NOMO-1 (cell line): ENCODE measurements at regions not wholly inside any gene's neighbourhood (a gene's known extent, or its start where the extent isn't known, plus 50 kb on each side); places are given as distances from the start of the nearest gene placed in this dataset.
"Not testable (repeated sequence)": the region's sequence is repeated elsewhere in the genome, so short reads cannot be mapped to it uniquely, and the experiment has no call there.

Experiments
- DNase-seq, 2 experiments: peaks; one replicate each; lab custom pipeline; 2025; ENCODE audit not compliant: unreplicated experiment in 2 of 2; lab: John Stamatoyannopoulos, UW

DNA sequence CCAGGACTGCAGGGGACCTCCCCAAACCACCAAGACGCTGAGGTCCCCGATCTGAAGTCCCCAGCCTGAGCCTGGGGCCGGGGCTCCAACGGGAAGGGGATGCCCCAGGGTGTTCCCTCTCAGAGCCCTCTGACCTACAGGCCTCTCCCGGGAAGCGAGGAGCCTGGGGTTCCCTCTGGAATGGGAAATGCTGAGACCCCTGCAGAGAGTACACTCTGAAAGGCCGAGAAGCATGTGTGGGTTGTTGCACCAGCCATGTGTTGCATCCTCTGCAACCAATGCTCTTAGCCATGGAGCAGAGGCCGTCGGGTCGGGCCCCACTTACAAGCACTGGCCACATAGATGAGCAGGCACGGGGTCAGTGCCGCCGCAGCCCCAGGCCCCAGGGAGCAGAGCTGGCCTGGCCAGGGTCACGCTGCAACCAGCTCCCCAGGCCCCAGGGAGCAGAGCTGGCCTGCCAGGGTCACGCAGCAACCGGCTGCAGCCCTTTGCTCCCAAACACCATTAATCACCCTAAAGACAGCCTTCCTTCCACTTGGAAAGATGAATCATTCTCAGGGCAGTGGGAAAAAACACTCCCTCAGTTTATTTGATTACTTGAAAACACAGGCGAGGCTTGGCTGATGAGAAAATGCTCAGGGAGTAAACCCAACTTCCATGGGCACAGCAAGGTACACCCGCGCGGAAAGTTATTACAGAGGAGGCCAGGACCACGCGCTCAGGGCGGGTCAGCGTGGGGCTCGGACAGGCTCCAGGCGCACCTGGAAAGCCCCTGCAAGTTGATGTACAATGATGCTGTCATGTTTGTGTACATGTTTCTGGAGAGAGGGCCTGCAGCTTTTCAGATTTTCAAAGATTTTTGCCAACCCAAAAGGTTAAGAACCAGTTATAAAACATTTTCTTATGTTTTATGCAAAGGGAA, 78.0 kb upstream of the AFDN start:
- DNase-seq, result no peak

DNA sequence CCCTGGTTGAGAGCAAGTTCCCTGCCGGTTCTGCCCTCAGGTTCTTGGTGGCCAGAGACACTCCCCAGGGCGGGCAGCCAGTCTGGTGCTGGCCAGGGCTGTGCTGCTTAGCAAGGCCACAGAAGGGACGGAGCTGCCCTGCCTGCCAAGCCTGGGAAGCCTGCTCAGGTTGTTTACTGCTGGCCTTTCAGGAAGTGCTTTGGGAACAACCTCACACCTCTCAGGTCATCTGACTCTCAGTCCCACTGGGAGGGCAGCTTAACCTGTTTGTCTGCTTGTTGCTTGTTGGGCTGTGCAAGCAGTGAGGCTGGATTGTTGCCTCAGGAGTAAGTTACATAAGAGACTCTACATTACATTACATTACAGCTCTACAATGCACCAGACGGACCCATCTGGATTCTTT, 75.8 kb upstream of the AFDN start:
- DNase-seq, result no peak

DNA sequence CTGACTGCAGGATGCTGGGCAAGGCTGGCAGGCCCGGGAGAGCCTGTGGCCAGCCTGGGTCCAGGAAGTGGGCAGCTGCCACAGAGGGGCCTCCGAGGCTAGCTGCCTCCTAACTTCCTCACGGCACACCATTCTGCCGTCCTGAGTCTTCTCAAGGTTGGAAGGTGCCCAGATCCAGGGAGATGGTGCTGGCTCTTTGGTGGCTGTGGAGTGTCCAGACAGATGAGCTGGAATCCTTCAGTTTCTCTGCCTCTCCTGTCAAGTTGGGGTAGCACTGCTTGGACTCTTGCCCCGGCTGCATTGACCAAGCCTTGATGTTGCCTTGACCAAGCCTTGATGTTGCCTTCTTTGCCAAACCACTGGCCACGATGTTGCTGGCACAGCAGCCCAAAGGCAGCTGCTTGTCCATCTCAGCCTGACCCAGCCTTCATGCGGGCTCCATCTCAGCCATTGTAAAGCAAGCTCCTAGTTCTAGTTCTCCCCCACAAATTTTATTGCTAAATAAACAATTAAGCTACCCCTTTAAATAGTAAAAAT, 75.1 kb upstream of the AFDN start:
- DNase-seq, result no peak

DNA sequence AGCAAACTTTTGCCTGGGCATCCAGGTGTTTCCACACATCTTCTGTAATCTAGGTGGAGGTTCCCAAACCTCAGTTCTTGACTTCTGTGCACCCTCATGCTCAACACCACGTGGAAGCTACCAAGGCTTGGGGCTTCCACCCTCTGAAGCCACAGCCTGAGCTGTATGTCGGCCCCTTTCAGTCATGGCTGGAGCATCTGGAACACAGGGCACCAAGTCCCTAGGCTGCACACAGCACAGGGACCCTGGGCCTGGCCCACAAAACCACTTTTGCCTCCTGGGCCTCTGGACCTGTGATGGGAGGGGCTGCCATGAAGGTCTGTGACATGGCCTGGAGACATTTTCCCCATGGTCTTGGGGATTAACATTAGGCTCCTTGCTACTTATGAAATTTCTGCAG, 73.4 kb upstream of the AFDN start:
- DNase-seq, result not testable (repeated sequence)

DNA sequence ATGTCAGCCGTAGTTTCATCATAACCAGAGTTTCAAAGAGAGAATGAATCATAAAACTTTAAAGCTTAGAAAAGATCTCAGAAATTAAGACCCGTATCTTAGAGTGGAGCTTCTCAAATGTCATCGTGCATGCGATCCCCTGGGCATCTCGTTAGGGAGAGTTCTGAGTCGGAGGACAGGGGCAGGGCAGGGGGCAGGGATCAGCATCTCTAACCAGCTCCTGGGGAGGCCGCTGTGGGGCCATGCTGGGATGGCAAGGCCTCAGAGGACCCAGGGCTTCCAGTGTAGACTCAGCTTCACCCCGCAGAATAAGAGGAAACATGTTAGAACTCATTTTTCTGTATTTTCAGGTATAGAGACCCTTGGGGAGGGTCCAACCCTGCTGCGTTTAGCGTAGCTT, 72.0 kb upstream of the AFDN start:
- DNase-seq, result no peak

DNA sequence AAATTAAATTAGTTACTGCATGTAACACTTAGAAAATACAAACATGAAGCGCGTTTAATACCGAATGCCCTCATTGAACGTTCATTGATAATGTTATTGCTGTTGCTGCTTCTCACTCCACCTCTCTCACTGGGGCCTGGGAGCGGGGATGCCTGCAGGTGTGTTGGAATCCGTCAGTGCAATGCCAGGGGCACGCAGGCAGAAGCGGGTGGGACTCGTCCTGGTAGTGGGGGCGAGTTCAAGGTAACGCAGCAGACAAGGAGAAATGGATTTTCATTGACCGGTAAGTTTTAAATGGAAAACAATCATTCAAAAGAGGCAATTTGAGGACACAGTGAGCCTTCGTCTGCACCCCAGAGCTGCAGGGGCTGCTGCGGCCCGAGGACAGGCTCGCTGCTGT, 71.2 kb upstream of the AFDN start:
- DNase-seq, result no peak

DNA sequence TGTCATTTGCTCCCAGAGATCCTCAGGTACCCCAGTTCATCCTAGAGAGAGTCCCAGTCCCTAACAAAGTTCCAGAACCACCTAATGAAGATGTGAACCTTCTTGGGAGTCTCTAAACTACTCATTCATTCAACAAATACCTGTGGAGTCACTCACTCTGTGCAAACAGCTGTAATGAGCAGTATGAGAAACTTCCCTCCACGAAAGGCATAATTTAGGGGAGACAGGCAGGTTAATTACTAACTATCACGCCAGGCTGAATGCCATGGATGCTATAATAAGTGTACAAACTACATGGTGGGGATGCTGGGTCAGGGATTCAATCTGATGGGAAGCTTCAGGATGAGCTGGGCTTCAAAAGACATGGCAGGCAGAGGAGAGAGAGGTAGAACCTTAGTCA, 70.1 kb upstream of the AFDN start:
- no peak for DNase-seq

DNA sequence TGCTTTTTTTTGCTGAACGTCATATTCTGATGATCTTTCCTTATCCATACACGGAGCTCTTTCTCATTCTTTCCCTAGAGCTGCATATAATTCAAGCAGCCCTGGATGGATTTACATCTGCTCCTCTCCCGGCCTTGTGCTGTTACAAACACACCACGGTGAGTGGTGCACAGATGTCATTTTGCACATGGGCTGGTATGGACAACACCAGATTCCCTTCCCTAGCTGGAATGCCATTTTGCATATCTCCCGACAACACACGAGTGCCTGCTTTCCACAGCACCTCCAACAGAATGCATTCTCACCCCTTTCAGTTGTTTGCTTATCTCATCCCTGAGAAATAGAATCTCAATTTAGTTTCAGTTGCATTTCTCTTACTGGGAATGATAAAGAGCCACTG, 69.5 kb upstream of the AFDN start:
- no peak for DNase-seq

DNA sequence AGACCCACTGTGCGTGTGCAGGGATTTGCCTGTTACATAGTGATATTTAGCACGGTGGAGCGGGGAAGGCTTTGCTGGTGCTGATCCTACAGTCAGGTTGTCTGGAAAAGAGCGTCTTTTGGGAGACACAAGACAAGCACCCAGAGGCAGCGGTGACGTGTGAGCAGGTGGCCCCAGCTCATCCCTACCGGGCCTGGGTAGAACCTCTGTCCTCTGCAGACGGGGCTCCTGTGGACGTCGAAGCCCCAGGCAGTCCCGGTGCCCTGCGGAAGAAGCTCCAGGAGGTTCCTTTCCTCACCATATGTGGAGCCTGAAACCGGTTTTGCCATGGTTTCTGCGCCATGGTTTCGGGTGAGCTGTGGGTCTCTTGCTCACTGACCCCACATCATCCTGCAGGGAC, 68.9 kb upstream of the AFDN start:
- DNase-seq, result no peak

DNA sequence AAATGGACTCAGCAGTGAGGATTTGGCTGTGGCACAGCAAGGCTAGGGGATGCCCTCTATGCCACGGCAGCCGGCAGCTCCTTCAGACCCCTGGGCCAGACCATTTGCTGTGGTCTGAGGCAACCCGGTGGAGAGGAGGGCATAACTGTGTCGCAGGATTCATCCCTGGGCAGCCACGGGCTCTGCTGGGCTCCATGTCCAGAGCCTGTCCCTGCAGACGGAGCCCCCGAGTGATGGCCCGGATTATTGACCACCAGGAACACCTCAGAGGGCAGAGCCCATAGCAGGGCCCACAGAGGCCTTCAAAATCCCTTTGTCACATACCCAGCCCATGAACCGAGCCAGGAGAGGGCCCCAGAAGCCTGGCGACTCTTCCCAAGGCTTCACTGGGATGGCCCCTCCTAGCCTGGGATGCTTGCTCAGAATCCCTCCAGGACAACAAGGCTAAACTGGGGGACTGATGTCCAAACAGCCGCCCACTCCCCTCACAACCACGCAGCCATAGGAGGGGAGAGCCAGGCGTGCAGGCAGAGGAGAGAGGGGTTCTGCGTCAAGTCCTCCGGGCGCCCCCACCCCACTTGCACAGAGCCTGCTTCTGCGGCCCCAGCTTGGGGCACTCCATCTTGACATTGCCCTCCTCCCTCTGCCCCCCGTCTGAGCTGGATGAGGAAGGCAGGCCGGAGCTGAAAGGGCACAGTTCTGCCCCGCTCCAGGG, 68.2 kb upstream of the AFDN start:
- DNase-seq, result no peak

DNA sequence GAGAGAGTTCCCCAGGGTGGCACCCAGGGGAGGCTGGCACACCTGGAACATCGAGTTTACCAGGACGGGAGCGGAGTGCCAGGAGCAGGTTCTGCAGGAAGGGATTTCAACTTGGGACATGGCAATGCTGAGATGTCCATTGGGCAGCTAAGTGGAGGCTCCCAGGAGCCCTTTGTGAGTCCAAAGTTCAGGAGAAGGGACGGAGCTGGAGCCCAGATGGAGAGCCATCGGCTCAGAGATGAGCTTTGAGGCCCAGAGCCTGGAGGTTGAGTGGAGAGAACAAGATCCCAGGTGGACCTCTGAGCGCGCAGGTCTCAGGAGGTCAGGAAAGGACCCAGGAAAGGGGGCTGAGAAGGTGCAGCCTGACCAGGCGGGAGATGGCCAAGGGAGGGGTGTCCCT, 67.5 kb upstream of the AFDN start:
- no peak for DNase-seq

DNA sequence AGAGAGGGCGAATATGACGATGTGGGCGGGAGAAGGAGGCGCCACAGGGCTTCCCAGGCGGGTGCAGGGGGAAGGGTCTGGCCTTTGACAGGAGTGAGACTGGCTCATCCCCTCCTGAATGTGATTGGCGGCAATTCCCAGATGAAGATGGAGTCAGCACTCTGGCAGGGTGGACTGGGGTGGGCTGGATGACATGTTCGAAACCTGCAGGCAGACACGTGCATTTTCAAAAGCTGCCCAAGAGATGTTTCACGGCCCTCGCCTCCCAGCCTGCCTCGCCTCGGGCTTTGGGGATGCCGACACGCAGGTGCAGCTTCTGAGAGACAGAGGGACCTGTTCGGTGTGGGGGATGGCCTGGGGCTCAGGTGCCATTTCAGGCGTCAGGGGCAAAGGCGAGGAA, 66.8 kb upstream of the AFDN start:
- DNase-seq, result no peak

DNA sequence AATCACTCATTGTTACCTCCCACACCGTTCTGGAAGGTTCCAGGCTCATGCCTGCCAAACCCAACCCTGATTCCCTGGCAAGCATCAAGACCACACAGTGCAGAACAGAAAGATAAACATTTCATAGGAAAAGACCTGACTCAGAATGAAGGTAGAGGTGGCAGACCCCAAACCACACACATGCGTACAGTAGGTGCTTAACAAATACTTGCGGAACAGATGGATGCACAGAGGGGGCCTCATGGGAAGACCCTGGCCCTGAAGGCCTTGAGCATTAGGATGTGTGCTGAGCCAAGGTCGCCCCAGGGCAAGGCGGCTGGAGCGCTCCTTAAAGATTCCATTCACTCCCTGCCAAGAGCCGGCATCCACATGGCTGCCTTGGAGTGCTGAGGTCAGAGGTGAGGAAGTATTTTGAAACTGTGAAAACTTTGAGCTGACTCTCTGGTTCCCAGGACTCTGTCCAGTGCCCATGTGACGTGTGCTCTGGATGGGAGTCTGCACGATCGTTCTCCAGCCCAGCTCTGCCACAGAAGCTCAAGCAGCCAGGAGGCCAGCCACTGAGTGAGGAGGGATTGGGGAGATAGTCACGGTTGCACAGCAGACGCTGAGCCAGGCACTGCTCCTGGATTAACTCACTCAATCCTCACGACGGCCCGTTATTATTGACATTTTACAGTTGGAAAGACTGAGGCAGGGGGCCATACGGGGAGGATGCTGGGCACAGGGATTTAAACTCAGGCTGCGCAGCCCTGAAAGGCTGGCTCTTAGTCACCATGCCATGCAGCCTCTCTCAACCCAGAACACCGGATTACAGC, 65.5 kb upstream of the AFDN start:
- no peak for DNase-seq

DNA sequence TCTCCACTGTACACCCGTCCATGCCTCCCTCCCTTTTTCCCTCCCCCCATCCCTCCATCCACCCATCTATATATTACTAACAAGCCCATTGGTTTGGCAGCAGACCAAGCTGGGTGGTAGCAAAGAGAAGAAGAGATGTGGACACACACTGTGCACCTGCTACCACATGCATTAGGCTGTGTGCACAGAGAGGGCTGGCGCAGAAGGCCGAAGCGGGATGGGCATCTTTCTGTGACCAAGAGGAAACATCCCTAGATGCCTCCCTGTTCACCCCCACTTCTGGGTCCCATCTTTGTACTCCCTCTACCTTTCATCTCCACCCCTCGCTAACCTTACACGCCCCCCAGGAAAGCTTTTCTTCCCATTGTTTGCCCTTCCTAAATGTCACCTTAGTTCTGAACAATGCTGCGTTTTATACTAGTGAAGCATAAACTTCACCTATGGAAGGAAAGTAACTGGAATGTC, 64.9 kb upstream of the AFDN start:
- no peak for DNase-seq

DNA sequence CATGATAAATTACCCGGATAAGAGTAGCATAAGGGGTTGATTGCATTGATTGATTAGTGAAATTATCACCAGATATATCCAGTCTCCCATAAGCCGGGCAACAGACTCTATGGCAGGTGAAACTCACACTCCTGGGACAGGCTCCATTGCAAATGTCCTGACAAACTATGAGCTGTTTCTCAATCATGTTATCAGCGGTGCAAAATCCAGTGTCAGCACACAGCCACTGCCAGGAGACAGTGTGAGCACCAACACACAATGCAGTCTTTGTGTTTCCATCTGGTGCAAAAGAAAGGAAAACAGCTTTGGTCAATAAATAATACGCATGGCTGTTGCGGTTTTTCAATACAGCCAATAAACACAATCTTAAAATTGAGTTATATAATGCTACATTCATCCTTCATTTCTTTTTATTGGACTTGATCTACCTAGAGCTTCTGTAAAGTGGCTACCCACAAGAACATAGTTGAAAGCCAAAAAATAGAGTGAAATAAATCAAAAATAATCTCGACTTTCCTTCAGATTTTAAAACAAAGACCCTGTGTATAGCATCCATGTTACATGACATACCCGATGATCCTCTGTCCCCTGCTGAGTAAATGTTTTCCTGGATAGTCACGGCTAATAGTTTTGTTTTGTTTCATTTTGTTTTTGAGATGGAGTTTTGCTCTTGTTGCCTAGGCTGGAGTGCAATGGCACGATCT, 64.3 kb upstream of the AFDN start:
- DNase-seq, result no peak

DNA sequence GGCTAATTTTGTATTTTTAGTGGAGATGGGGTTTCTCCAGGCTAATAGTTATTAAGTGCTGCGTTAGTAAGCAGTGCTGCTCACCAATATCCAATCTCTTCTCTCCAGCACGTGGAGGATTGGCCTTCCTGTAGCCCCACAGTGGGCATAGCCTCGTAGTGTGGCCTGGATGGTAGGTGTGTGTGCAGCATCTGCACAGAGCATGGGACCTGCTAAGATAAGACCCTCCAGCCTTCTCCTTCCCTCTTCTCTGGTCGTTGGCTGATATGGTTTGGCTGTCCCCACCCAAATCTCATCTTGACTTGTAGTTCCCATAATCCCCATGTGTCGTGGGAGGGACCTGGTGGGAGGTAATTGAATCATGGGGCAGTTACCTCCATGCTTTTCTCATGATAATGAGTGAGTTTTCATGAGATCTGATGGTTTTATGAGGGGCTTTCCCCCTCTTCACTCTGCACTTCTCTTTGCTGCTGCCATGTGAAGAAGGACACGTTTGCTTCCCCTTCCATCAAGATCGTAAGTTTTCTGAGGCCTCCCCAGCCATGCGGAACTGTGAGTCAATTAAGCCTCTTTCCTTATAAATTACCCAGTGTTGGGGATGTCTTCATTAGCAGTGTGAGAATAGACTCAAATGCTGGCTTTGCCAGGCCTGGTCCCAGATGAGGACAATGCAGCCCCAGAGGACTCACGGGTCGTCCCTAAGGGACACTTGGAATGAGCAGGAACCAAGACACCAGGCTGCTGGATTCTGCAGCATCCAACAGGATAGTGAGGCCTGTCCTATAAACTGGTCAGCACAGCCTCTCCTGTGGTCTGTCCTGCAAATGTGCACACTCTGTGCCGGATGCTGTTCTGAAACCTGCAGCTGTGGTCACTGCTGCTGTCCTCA, 63.4 kb upstream of the AFDN start:
- DNase-seq, result no peak

DNA sequence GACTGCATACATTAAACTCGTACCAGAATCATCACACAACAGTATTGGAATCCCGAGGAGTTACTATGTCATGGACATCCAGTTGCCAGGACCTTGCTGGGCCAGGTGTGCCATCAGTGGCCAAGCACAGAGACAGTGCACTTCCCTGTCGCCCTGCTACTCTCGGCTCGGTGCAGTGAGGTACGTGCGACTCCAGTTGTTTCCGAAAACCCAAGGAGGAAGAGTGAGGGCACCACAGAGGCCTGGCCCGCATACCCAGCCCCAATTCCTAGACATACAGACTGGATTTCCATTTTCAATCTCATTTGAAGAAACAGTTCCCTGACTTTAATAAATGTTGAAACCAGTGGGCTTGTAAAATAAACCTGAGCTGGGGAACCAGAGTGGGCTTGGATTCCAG, 62.5 kb upstream of the AFDN start:
- DNase-seq, result no peak

DNA sequence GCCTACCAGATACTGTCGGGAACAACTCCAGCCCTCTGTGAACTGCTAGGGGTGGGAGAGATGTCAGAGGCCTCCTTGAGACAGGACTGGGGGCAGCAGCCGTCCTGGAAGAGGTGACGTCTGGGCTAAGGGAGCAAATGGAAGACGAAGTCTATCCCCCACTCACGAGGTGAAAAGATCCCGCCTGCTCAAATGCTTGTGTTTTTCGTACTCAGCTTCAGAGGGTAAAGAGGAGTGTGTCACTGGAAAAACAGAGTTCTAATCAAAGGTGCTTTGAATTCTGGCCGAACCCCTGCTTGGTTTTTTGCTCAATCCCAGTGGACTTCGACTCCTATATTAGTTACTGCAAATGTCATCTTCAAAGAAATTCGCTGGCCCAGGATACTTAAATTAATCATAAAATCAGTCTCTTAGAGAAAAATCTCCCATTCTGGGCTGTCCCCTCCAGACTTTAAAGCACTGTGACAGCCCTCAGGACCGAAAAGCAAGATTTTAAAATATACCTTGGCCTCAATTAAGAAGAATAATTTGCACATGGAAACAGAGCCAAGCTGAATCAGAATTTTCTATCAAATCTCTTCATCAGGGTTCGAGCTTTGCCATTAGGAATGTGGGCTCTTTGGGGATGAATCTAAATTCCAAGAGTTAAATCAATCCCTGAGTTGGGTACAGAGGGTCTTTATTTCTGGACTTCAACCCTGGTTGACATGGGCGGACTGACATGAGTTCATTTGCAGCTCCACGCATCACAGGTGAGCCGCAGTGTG, 61.8 kb upstream of the AFDN start:
- DNase-seq, result no peak
